ENCODE measurements at regions not wholly inside any gene's neighbourhood (a gene's known extent, or its start where the extent isn't known, plus 50 kb on each side); places are given as distances from the start of the nearest gene placed in this dataset.

DNA sequence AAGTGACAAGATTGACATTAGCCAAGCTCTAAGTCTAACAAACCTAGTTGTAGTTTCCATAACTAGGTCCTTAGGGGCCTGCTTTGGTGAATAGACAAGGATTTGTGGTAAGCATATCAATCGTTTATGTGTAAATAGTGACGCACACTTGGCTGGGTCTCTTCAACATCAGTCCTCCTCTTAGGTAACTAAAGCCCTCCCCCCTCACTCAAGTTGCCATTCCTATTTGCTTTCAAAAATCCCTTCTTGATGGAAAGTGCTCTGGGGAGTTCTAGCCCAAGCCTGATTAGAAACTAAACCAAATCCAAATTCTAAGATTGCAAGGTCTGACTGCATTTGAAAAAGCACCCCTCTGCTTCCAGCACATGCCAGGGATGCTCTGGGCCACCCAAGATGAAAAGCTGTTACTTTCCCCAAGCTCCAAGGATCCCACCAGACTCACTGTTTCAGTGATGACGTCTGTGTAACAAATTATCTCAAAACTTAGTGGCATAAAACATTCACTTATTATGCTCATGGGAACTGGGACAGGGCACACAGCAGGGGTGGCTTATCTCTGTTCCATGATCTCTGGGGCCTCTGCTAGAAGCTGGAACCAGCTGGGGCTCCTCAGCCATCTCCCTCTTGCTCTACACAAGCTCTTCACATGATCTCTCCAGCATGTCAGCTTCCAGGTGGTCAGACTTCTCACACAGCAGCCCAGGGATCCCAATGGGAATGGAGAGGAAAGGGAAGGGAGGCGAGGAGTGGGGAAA is 74.1 kb downstream of the RRAGC start:
- TF ChIP-seq CSDC2 (CRISPR knock-in tag; IDR thresholded peaks at IDR 0.05) (no peak), ZFP30 (CRISPR knock-in tag; IDR thresholded peaks at IDR 0.05) (no peak), SNAI2 (CRISPR knock-in tag; IDR thresholded peaks at IDR 0.05) (no peak), ZC3H10 (CRISPR knock-in tag; IDR thresholded peaks at IDR 0.05) (no peak), ZNF565 (CRISPR knock-in tag; conservative IDR thresholded peaks at IDR 0.05; ENCODE audit: low read depth) (no peak), POU6F1 (CRISPR knock-in tag; IDR thresholded peaks at IDR 0.05; ENCODE audit: borderline replicate concordance, low read depth) (no peak), ARNTL (CRISPR knock-in tag; IDR thresholded peaks at IDR 0.05; ENCODE audit: borderline replicate concordance, low read depth) (no peak), GLIS3 (CRISPR knock-in tag; IDR thresholded peaks at IDR 0.05) (no peak), TSHZ2 (CRISPR knock-in tag; IDR thresholded peaks at IDR 0.05) (no peak), PATZ1 (CRISPR knock-in tag; IDR thresholded peaks at IDR 0.05; ENCODE audit: borderline replicate concordance) (no peak), ZFP3 (CRISPR knock-in tag; IDR thresholded peaks at IDR 0.05) (no peak), ZNF8 (CRISPR knock-in tag; IDR thresholded peaks at IDR 0.05) (no peak), ZNF70 (CRISPR knock-in tag; IDR thresholded peaks at IDR 0.05) (no peak)

Measured in SK-N-SH treated with all-trans-retinoic acid at 6 μM for 48 hours (cell line).